Mesendoderm (in vitro differentiated cells): ENCODE measurements at regions not wholly inside any gene's neighbourhood (a gene's known extent, or its start where the extent isn't known, plus 50 kb on each side); places are given as distances from the start of the nearest gene placed in this dataset.
A peak's percentile ranks its signal among the peaks of the same experiment; 100 is the strongest.

Source experiments
- DNase-seq: peaks from one replicate; pipeline ENCODE4 v3.0.0; 2013
- H2AK5ac ChIP-seq: 2 replicates; pipeline ENCODE4 v1.6.1; 2013; ENCODE audit warnings: low read length, inconsistent platforms
- H2BK120ac ChIP-seq: 2 replicates; pipeline ENCODE4 v1.6.1; 2013; ENCODE audit warnings: low read depth, mild to moderate bottlenecking, low read length, moderate library complexity, mixed read lengths
- H2BK15ac ChIP-seq: replicated peaks from 2 replicates; pipeline ENCODE4 v1.6.1; 2013; ENCODE audit warnings: low read depth, mild to moderate bottlenecking, moderate library complexity
- H2BK5ac ChIP-seq: 2 replicates; pipeline ENCODE4 v1.6.1; 2013; ENCODE audit warnings: low read length, inconsistent platforms
- H3K18ac ChIP-seq: 2 replicates; pipeline ENCODE4 v1.6.1; 2013; ENCODE audit warnings: mild to moderate bottlenecking, low read length, mixed read lengths
- H3K23ac ChIP-seq: one replicate; pipeline ENCODE4 v1.6.1; 2013; ENCODE audit warnings: low read length
- H3K27ac ChIP-seq: 2 replicates; pipeline ENCODE4 v1.5.1; 2013; ENCODE audit warnings: low read depth, mild to moderate bottlenecking, inconsistent platforms, low read length, moderate library complexity
- H3K27me3 ChIP-seq: 2 replicates; pipeline ENCODE4 v1.6.1; 2013; ENCODE audit warnings: low read length, control low read depth, mild to moderate bottlenecking, inconsistent platforms; ENCODE audit not compliant: insufficient read depth, poor library complexity
- H3K36me3 ChIP-seq: 2 replicates; pipeline ENCODE4 v1.6.1; 2013; ENCODE audit warnings: low read length, inconsistent platforms; ENCODE audit not compliant: control insufficient read depth, insufficient read depth
- H3K4ac ChIP-seq: one replicate; pipeline ENCODE4 v1.6.1; 2013; ENCODE audit warnings: low read depth, mild to moderate bottlenecking, low read length, moderate library complexity
- H3K4me1 ChIP-seq: 2 replicates; pipeline ENCODE4 v1.6.1; 2013; ENCODE audit warnings: low read depth, low read length, inconsistent platforms; ENCODE audit not compliant: control insufficient read depth
- H3K4me2 ChIP-seq: 2 replicates; pipeline ENCODE4 v1.6.1; 2013; ENCODE audit warnings: low read length
- H3K4me3 ChIP-seq: 2 replicates; pipeline ENCODE4 v1.5.1; 2013; ENCODE audit warnings: mild to moderate bottlenecking, low read length
- H3K56ac ChIP-seq: one replicate; pipeline ENCODE4 v1.6.1; 2013; ENCODE audit warnings: low read length
- H3K79me1 ChIP-seq: 2 replicates; pipeline ENCODE4 v1.6.1; 2013; ENCODE audit warnings: low read length, inconsistent platforms
- H3K79me2 ChIP-seq: 2 replicates; pipeline ENCODE4 v1.6.1; 2013; ENCODE audit warnings: mild to moderate bottlenecking, low read length; ENCODE audit not compliant: control insufficient read depth, insufficient read depth
- H3K9ac ChIP-seq: 2 replicates; pipeline ENCODE4 v1.6.1; 2013; ENCODE audit warnings: low read length, inconsistent platforms
- H4K5ac ChIP-seq: one replicate; pipeline ENCODE4 v1.6.1; 2013; ENCODE audit warnings: low read length
- H4K8ac ChIP-seq: one replicate; pipeline ENCODE4 v1.6.1; 2013; ENCODE audit warnings: low read depth, mild to moderate bottlenecking, control low read depth, low read length, moderate library complexity
- WGBS: extraction: QIAGEN DNeasy Blood & Tissue Kit; methylation state at CpG from one replicate; pipeline ENCODE4 v1.1.7; 2013; ENCODE audit warnings: low lambda C conversion rate, missing lambda C conversion rate; ENCODE audit not compliant: insufficient coverage; ENCODE audit errors: extremely low coverage; 5-methylcytosine and 5-hydroxymethylcytosine counted together

- H4K5ac ChIP-seq = no peak overlapping the region
- WGBS = no CpG with 5 or more reads among the region's 3 CpGs
These were observed 301.1 kb downstream of the TBL1XR1 start for GRCh38 chr3:176896165-176896564.

GRCh38 chr3:176879710-176880109 is 317.6 kb downstream of the TBL1XR1 start:
- no peak for DNase-seq
- Histone ChIP-seq H2BK5ac (no peak overlapping the region), H3K27me3 (no peaks in the 10 kb centered on the region), H3K4me2 (no peak overlapping the region), H2BK15ac (no peak overlapping the region), H3K23ac (no peak overlapping the region), H3K9ac (no peak overlapping the region), H3K79me2 (no peaks in the 10 kb centered on the region), H3K4me1 (no peaks in the 10 kb centered on the region), H4K8ac (no peak overlapping the region), H3K36me3 (no peaks in the 10 kb centered on the region), H3K4me3 (no peak overlapping the region), H3K4ac (no peak overlapping the region), H3K27ac (no peak overlapping the region), H3K56ac (no peak overlapping the region), H4K5ac (no peak overlapping the region), H3K18ac (no peak overlapping the region), H3K79me1 (no peaks in the 10 kb centered on the region), H2BK120ac (no peak overlapping the region), H2AK5ac (no peak overlapping the region)
- WGBS = no CpG with 5 or more reads among the region's 1 CpG

More at GRCh38 chr3:176896165-176896564, 301.1 kb downstream of the TBL1XR1 start:
- Histone ChIP-seq H3K4me2 (no peak overlapping the region), H3K18ac (no peak overlapping the region), H2BK120ac (no peak overlapping the region), H3K36me3 (no peaks in the 10 kb centered on the region), H3K4me3 (no peak overlapping the region), H3K4me1 (no peaks in the 10 kb centered on the region), H2BK15ac (no peak overlapping the region), H3K56ac (no peak overlapping the region), H3K27ac (no peak overlapping the region), H3K9ac (no peak overlapping the region), H3K79me2 (no peaks in the 10 kb centered on the region), H2BK5ac (no peak overlapping the region), H3K23ac (no peak overlapping the region), H2AK5ac (no peak overlapping the region), H3K27me3 (no peaks in the 10 kb centered on the region), H4K8ac (no peak overlapping the region), H3K79me1 (no peaks in the 10 kb centered on the region), H3K4ac (no peak overlapping the region)
- DNase-seq = no peak

- DNase-seq = no peak
- H4K5ac ChIP-seq = no peak overlapping the region
- H2AK5ac ChIP-seq = no peak overlapping the region
- no peak overlapping the region for H4K8ac ChIP-seq
- no peak overlapping the region for H2BK15ac ChIP-seq
- no peaks in the 10 kb centered on the region for H3K36me3 ChIP-seq
- H3K56ac ChIP-seq = no peak overlapping the region
- no peak overlapping the region for H2BK120ac ChIP-seq
- H3K9ac ChIP-seq = no peak overlapping the region
- H2BK5ac ChIP-seq = no peak overlapping the region
- no peaks in the 10 kb centered on the region for H3K79me1 ChIP-seq
- H3K79me2 ChIP-seq = no peaks in the 10 kb centered on the region
- H3K4me3 ChIP-seq = no peak overlapping the region
- no peak overlapping the region for H3K4ac ChIP-seq
- H3K27me3 ChIP-seq = no peaks in the 10 kb centered on the region
- no peak overlapping the region for H3K23ac ChIP-seq
- H3K4me1 ChIP-seq = no peaks in the 10 kb centered on the region
- H3K18ac ChIP-seq = no peak overlapping the region
- H3K27ac ChIP-seq = no peak overlapping the region
- no peak overlapping the region for H3K4me2 ChIP-seq
- WGBS = no CpG with 5 or more reads among the region's 1 CpG
These were observed 324.0 kb downstream of the TBL1XR1 start for GRCh38 chr3:176873261-176873660.

- H2BK120ac ChIP-seq = no peak overlapping the region
- no peaks in the 10 kb centered on the region for H3K79me2 ChIP-seq
- H3K4me2 ChIP-seq = no peak overlapping the region
- no peak overlapping the region for H4K8ac ChIP-seq
- no peak overlapping the region for H3K4ac ChIP-seq
- no peak overlapping the region for H2BK15ac ChIP-seq
- H2AK5ac ChIP-seq = no peak overlapping the region
- no peak overlapping the region for H3K4me3 ChIP-seq
- H3K27me3 ChIP-seq = no peaks in the 10 kb centered on the region
- no peak overlapping the region for H3K18ac ChIP-seq
- peak; percentile 93 for DNase-seq
- H4K5ac ChIP-seq = no peak overlapping the region
- no CpG with 5 or more reads among the region's 4 CpGs for WGBS
- peak overlapping the region; percentile 26 for H3K56ac ChIP-seq
- H3K27ac ChIP-seq = no peak overlapping the region
- no peak overlapping the region for H3K23ac ChIP-seq
- H2BK5ac ChIP-seq = no peak overlapping the region
- H3K4me1 ChIP-seq = no peaks in the 10 kb centered on the region
- no peak overlapping the region for H3K9ac ChIP-seq
- H3K36me3 ChIP-seq = no peaks in the 10 kb centered on the region
- no peaks in the 10 kb centered on the region for H3K79me1 ChIP-seq
These were observed 324.5 kb downstream of the TBL1XR1 start for GRCh38 chr3:176872771-176873209.

GRCh38 chr3:176870451-176870850 is 326.8 kb downstream of the TBL1XR1 start:
- Histone ChIP-seq H3K27ac (no peak overlapping the region), H2AK5ac (no peak overlapping the region), H3K23ac (no peak overlapping the region), H3K56ac (no peak overlapping the region), H2BK15ac (no peak overlapping the region), H3K4me1 (no peaks in the 10 kb centered on the region), H3K27me3 (no peaks in the 10 kb centered on the region), H3K4me3 (no peak overlapping the region), H2BK120ac (no peak overlapping the region), H2BK5ac (no peak overlapping the region), H3K79me2 (no peaks in the 10 kb centered on the region), H3K4ac (no peak overlapping the region), H4K8ac (no peak overlapping the region), H3K79me1 (no peaks in the 10 kb centered on the region), H3K36me3 (no peaks in the 10 kb centered on the region), H3K18ac (no peak overlapping the region), H3K9ac (no peak overlapping the region), H3K4me2 (no peak overlapping the region), H4K5ac (no peak overlapping the region)
- DNase-seq = no peak
- WGBS = no CpG with 5 or more reads among the region's 1 CpG
